M059J (cell line): ENCODE measurements at regions not wholly inside any gene's neighbourhood (a gene's known extent, or its start where the extent isn't known, plus 50 kb on each side); places are given as distances from the start of the nearest gene placed in this dataset.

Experiments
- DNase-seq: peaks from one replicate; pipeline ENCODE4 v3.0.0-alpha.2; 2012; ENCODE audit warnings: low read depth

DNA sequence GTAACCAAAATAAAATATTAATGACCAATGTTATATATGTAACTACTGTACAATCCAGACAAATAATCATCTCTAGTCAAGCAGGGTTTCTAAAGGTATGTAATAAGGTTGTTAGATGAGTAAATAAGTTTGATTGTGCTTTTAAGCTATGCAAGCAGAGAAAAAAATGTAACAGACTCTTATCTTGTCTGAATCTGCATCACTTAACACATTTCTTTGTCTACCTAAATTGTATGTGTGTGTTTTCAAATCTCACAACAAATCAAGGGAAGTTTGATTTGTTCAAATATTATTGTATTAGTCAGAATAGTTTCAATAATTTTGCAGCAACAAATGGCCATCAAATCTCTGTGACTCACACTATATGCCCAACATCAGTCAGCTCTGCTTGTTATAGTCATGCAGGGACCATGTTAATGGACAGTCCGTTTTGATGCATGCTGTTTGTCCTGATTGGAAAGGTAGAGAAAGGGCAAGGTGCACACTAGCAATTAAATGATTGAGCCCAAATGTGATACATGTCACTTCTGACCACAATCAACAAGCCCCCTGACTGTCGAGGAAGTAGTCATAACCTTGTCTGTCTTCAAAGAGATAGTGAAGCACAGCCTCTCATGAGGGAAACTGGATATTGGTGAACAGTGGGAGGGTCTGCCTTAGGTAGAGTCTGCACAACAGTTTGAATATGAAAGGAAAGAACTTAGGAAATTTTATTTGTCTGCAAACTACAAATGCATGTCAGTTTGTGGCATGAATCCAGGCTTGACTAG lies 349.4 kb upstream of the SATB1 start:
- no peak for DNase-seq

DNA sequence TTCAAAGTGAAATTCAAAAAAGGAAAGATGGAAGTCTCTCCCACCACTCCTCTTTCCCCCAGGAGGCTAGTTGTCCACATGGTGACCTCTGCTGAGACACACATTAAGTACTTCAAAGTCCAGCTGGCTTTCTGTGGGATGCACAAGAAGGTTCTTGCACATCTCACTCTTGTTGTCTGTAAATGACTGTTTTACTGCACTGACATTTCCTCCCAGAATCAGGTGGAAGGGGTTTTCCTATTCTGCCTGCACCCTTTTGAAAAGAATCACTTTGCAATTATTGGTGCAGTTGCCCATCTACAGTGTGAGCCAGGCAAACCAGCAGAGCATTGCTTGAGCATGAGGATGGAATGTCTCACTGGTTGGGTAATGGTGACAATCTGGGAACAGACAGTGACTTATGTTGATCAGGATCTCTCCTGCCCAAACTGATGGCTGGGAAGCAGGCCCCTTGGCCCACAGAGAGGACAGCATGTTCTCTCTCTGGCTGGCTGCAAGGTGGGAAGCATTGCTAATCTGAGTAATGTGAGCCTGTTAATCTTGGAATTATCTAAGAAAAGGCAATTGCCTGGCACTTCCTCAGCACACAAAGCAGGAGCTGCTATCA lies 347.7 kb upstream of the SATB1 start:
- no peak for DNase-seq

- DNase-seq, result no peak
These were observed 346.8 kb upstream of the SATB1 start for GRCh38 chr3:18771931-18772330.

DNA sequence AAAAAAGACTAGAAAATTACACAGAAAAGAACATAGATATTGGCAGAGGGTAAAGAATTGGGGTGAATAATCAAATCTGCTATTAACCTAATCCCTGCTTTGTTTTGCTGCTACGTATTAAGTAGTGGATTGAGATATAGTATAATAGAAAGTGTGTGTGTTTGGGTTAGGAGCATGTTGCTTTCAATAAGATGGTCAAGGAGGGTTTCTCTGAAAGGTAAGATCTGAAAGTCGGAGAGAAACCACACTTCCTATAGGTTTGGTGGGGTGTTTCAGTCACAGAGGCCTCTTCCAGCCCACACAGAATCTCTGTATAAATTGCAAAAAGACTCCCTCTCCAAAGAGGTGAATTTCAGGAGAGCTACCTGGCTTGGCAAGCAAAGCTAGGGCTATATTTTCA lies 345.7 kb upstream of the SATB1 start:
- DNase-seq, result no peak

DNA sequence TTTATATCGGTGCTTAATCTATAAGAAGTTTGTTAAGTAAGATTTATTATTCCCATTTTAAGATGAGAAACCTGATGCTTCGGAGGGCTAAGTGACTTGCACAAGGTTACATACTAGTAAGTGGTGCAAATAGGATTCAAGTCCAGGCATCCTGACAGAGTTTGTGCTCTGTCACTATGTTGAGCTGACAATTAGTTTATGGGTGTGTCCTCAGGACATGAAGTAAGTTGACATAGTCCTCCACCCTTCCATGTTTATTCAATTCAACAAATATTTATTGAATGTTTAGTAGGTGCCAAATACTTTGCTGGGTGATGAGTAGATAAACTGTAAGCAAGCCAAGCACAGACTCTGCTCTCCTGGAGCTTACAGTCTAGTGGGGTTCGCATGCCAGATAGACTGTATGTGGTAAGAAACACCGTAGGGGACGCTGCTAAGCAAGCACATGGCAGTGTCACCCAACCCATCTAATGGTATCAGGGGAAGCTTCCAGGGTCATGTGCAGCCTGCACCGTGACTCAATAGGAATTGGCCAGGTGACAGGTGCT lies 342.7 kb upstream of the SATB1 start:
- DNase-seq, result no peak

DNA sequence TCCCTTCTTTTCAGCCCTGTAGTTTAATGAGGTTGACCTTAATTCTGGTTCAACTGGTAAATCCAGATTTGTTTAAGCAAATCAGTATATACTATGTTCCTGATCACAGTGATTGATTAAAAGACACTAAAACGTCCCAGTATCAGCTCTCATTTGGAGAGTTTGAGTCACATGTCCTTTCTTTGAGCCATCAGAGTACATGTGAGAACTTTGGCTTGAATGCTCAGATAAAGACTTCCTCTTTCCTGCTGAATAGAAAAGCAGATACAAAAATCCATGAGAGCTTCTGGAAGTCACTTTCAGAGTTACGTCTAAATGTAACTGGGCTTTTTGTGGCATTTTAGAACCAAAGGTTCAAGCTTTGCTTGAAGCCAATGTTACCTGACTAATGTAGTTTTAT lies 341.8 kb upstream of the SATB1 start:
- no peak for DNase-seq

GRCh38 chr3:18765662-18766061 lies 340.5 kb upstream of the SATB1 start:
- no peak for DNase-seq

GRCh38 chr3:18765161-18765560 lies 340.0 kb upstream of the SATB1 start:
- no peak for DNase-seq

DNA sequence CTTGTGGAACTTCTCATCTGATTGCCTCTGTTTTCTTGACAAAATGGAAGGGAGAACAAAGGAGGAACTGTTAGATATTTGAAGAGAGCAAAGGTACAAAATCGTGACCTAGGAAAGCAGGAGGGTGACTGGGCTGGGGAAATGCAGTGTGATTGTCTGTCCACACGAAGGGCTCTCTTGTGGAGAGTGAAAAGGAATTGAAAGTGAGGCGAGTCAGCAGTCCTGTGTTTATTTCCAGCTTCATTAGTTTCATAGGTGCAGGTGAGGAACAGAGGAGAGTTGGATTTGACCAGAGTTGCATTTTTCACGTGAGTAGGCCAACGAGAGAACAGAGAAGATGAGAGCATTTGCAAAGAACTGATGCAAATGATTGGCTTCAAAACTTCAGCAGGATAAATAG lies 336.4 kb upstream of the SATB1 start:
- no peak for DNase-seq

- DNase-seq, result peak; percentile 19
These were observed 333.0 kb upstream of the SATB1 start for GRCh38 chr3:18758047-18758704.

- no peak for DNase-seq
These were observed 332.3 kb upstream of the SATB1 start for GRCh38 chr3:18757476-18757875.

GRCh38 chr3:18752273-18752934 lies 327.3 kb upstream of the SATB1 start:
- no peak for DNase-seq

DNA sequence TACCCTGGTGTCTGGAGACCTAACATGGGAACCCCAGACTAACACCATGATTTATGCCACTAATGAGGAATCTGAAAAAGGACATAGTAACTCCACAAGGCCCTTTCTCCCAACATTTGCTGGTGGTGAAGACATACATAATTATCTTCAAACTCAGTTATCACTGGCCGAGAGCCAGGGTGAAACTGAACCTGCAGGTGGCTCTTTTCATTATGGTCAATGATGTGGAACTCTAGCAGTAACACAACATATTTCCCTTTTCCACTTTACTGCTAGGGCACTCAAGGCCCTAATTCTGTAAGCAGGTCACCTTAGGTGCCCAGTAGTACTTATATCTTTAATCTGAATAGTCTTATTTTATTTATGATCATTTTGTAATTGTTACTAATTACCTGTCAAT lies 326.4 kb upstream of the SATB1 start:
- no peak for DNase-seq

DNA sequence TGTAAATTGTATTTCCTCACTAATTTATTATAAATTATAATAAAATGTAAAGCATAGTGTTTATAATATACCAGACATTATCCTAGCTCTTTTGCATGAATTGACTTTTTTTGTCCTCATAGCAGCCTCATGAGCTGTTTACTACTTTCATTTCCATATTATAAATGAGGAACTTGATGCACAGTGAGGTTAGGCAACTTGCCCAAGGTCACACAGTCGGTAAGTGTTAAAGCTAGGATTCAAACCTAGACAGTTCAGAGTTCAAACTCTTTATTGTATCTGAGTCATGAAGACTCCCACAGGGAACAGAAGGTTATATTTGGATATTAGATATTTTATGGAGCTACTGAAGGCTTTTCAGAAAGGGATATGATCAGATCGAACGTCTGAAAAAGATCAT lies 322.2 kb upstream of the SATB1 start:
- DNase-seq, result no peak

- no peak for DNase-seq
These were observed 320.3 kb upstream of the SATB1 start for GRCh38 chr3:18745472-18745871.

- DNase-seq, result no peak
These were observed 319.3 kb upstream of the SATB1 start for GRCh38 chr3:18744472-18744871.

DNA sequence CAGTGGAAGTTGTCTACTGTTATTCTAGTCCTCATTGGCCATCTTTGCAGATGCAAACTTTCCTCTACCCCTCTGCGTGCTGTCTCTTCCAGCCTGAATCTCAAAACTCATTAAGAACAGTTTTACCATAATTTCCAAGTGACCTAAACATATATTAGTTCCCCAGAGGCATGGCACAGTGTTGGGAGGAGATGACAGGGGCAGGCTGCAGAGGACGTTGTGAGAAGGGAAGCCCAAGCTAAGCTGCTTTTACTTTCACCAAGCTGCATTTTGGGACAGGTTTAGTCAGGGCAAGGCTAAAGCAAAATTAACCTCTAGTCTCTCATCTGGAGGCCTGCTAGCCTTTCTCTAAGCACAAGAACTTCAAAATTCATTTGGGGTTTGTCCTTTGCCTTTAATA lies 318.6 kb upstream of the SATB1 start:
- no peak for DNase-seq

DNA sequence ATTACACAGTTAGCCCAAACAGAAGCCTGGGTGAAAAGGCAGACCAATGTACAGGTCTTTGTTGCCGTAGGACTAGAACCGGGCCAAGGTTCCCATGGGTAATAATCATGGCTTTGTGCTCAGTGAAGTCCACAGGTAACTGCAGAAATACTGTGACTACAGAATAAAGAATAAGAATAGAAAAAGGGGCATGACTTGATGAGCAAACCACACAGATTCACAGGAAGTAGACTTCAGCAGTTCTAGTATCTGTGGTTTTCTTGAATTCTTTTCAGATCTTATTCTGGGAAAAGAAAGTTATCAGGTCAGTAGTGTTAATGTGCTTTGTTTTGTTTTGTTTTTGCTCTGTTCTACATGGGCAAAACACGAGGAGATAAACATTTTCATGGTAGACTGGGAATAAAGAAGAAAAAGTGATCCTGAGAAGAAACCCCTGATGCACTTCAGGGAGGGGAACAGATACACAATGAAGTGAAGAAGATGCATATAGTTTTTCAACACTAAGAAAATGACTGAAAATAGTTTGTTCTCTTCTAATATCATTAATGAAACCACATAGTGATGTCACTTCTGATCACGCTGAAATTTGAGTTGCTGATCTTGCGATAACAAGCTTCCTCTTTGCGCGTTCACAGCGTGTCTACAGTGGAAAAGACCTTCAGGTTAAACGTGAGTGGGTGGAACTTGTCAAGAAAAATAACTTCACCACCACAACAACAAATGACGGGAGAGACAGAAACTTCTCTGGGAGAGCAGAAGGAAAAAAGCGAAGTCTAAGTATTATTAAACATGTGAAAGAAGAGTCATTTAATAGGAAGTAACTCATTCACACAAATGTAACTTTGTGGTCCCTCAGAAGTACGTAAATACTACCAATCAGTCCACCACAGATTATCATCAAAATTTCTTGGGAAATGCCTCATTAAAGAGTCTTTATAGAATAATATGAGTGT lies 315.8 kb upstream of the SATB1 start:
- no peak for DNase-seq

DNA sequence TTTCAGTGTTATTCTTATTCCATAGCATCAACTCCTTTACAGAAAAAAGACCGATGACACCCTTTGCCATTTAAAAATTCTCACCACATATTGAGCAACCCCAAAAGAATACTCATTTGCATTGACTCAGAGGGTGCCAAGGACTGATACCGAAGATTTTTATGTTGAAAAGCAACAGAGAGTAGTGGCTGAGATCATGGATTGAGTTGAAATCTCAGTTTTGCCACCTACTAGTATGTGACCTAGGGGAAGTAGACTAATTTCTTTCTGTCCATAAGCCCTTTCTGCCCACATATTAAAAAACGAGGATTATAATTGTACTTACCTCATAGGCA lies 313.9 kb upstream of the SATB1 start:
- no peak for DNase-seq

- DNase-seq, result no peak
These were observed 313.4 kb upstream of the SATB1 start for GRCh38 chr3:18738393-18739098.

DNA sequence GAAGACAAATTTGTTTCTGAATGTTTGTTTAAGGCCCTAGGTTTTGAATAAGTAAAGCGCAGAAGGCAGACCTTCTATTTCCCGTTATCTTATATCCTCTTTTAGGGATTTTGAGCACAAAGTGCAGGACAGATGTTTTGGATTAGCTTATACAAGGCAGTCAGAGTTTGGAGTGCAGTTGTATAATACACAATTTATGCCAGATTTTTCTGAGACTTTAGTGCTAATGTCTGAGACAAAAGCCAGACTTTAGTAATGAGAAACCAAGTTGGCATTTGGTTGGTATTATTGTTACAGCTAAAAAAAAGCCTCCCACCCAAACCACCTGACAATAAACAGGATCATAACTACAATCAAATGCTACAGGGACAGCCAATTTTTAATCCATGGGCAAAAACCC lies 309.9 kb upstream of the SATB1 start:
- no peak for DNase-seq
